Ascending aorta (tissue), 2 donors: ENCODE measurements at regions not wholly inside any gene's neighbourhood (a gene's known extent, or its start where the extent isn't known, plus 50 kb on each side); places are given as distances from the start of the nearest gene placed in this dataset.

ENCODE experiments used
- DNase-seq, 2 donors: peaks; one replicate each; pipeline ENCODE4 v3.0.0-alpha.2; 2019; ENCODE audit warnings: low spot score in 2 of 2
- H3K27ac ChIP-seq, 2 donors: fragments of 200-600 bp; sonication (generic); one replicate each; pipeline ENCODE4 v1.5.1; 2016 to 2017; ENCODE audit warnings: mild to moderate bottlenecking in 1 of 2
- H3K27me3 ChIP-seq: fragments of 200-600 bp; sonication (generic); one replicate; pipeline ENCODE4 v1.5.1; 2017
- H3K36me3 ChIP-seq, 2 donors: fragments of 200-600 bp; sonication (generic); one replicate each; pipeline ENCODE4 v1.5.1; 2016
- H3K4me1 ChIP-seq, 2 donors: fragments of 200-600 bp; sonication (generic); one replicate each; pipeline ENCODE4 v1.5.1; 2016 to 2017; ENCODE audit warnings: mild to moderate bottlenecking in 1 of 2
- H3K4me3 ChIP-seq, 2 donors: fragments of 200-600 bp; sonication (generic); one replicate each; pipeline ENCODE4 v1.5.1; 2016 to 2017; ENCODE audit warnings: mild to moderate bottlenecking in 1 of 2
- H3K9me3 ChIP-seq, 2 donors: fragments of 200-600 bp; sonication (generic); one replicate each; pipeline ENCODE4 v1.5.1; 2016
- intact Hi-C: fragments of 100-400 bp; cut with DNase I; formaldehyde crosslinking; loops from one replicate; pipeline ENCODE4 v1.15.1; 2023
- TF ChIP-seq, protein P1 (sequence below), 3 experiments: fragments of 200-600 bp in 2 of 3; fragments of 450-650 bp in 1 of 3; sonication (generic) in 2 of 3; IDR thresholded peaks; one replicate each; pipeline ENCODE4 v1.5.1; 2016 to 2019; ENCODE audit warnings: antibody characterized with exemption in 3 of 3, mild to moderate bottlenecking in 1 of 3, moderate library complexity in 1 of 3

GRCh38 chr10:28903063-28903462 is 225.7 kb downstream of the BAMBI start:
- intact Hi-C loops: no loop called here
- TF ChIP-seq, protein P1, sequence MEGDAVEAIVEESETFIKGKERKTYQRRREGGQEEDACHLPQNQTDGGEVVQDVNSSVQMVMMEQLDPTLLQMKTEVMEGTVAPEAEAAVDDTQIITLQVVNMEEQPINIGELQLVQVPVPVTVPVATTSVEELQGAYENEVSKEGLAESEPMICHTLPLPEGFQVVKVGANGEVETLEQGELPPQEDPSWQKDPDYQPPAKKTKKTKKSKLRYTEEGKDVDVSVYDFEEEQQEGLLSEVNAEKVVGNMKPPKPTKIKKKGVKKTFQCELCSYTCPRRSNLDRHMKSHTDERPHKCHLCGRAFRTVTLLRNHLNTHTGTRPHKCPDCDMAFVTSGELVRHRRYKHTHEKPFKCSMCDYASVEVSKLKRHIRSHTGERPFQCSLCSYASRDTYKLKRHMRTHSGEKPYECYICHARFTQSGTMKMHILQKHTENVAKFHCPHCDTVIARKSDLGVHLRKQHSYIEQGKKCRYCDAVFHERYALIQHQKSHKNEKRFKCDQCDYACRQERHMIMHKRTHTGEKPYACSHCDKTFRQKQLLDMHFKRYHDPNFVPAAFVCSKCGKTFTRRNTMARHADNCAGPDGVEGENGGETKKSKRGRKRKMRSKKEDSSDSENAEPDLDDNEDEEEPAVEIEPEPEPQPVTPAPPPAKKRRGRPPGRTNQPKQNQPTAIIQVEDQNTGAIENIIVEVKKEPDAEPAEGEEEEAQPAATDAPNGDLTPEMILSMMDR (IDR thresholded peaks at IDR 0.05): no peak
- peaks cover 0 to 22% of the 10 kb centered on the region in 2 donors for H3K4me1 ChIP-seq
- no peak overlapping the region for H3K27ac ChIP-seq
- no peaks in the 10 kb centered on the region for H3K27me3 ChIP-seq
- no peaks in the 10 kb centered on the region for H3K36me3 ChIP-seq
- DNase-seq: no peak
- H3K9me3 ChIP-seq: no peaks in the 10 kb centered on the region
- H3K4me3 ChIP-seq: no peak overlapping the region

DNA sequence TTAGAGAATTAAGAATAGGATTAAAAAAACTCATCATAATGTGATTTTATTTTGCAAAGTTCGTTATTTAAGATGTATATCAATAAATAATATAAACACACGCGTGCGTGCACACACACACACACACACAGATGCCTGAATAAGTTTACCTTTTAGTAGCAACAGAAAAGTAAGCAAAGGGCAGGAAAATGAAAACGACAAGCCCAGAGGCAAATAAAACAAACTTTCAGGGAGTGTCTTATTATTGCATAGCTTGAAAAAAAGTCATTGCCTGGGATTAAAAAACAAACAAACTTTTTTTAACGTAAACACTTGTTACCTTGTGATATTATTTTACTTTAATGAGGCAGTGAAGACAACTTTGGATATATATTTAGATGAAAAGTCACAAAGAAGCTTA is 226.4 kb downstream of the BAMBI start:
- no peaks in the 10 kb centered on the region for H3K36me3 ChIP-seq
- DNase-seq: no peak
- no peaks in the 10 kb centered on the region for H3K27me3 ChIP-seq
- no peak overlapping the region for H3K4me3 ChIP-seq
- H3K27ac ChIP-seq: no peak overlapping the region
- no peaks in the 10 kb centered on the region for H3K9me3 ChIP-seq
- intact Hi-C loops: no loop called here
- TF ChIP-seq, protein P1 (IDR thresholded peaks at IDR 0.05): no peak
- H3K4me1 ChIP-seq: peaks cover 0 to 22% of the 10 kb centered on the region in 2 donors

DNA sequence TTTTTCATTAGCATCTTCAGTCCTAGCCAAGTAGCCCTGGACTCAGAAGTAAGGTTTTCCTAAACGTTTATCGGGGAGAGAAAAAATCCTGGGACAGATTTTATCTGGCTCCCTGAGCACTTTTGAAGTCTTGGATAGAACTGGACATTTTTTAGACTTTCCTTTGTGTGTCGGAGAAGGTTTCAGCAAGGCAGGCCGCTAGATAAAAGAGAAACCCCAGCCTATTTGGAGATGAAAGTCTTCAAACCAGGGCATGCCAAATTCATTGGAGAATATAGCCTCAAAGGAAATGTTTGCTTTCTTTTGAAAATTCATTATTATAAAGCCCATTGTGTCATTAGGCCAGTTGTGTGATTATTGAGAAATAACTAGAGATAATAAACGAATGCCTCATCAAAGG is 228.1 kb downstream of the BAMBI start:
- no peak overlapping the region for H3K4me3 ChIP-seq
- DNase-seq: no peak
- TF ChIP-seq, protein P1 (IDR thresholded peaks at IDR 0.05): no peak
- intact Hi-C loops: loop anchor here (5.0 kb wide), 1 partner anchor 98 kb away; no protein-coding TSS in a partner anchor
- H3K27me3 ChIP-seq: no peaks in the 10 kb centered on the region
- H3K36me3 ChIP-seq: no peaks in the 10 kb centered on the region
- peak overlapping the region; percentile 47 to 53 for H3K27ac ChIP-seq
- H3K9me3 ChIP-seq: no peaks in the 10 kb centered on the region
- H3K4me1 ChIP-seq: peaks cover 2 to 28% of the 10 kb centered on the region in 2 donors

DNA sequence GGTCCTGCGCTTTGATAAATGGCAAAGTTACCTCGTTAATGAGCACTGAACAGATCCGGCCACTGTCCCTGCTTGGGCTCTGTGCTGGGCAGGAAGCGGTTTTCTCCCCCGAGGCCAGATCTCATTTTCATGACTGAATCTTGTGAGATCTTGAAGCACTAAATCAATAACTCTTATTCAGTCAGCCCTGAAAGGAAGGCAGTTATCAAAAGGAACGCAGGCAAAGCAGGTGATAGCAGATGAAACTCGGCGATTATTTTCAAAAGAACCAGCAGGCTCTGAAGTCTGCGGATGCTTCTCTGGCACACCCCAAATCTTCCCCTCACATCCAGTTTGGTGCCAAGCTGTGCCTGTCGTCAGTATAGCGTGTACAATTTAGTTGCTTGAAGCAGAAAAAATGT is 228.7 kb downstream of the BAMBI start:
- H3K9me3 ChIP-seq: no peaks in the 10 kb centered on the region
- H3K4me1 ChIP-seq: peaks cover 5 to 32% of the 10 kb centered on the region in 2 donors
- TF ChIP-seq, protein P1 (IDR thresholded peaks at IDR 0.05): no peak
- DNase-seq: no peak
- intact Hi-C loops: loop anchor here (5.0 kb wide), 1 partner anchor 99 kb away; no protein-coding TSS in a partner anchor
- no peak overlapping the region for H3K4me3 ChIP-seq
- no peaks in the 10 kb centered on the region for H3K27me3 ChIP-seq
- peak overlapping the region; percentile 53 for H3K27ac ChIP-seq
- H3K36me3 ChIP-seq: no peaks in the 10 kb centered on the region

- Histone ChIP-seq H3K27ac (peak overlapping the region; percentile 12 to 53), H3K27me3 (no peaks in the 10 kb centered on the region), H3K36me3 (no peaks in the 10 kb centered on the region), H3K4me1 (peaks cover 5 to 35% of the 10 kb centered on the region in 2 donors), H3K4me3 (no peak overlapping the region), H3K9me3 (no peaks in the 10 kb centered on the region)
- intact Hi-C loops: loop anchor here (5.0 kb wide), 1 partner anchor 99 kb away; no protein-coding TSS in a partner anchor
- DNase-seq: no peak
- TF ChIP-seq, protein P1 (IDR thresholded peaks at IDR 0.05): no peak
Measured at GRCh38 chr10:28906415-28906814, 229.1 kb downstream of the BAMBI start.

- DNase-seq: no peak
- H3K27me3 ChIP-seq: no peaks in the 10 kb centered on the region
- peak overlapping the region; percentile 12 to 53 for H3K27ac ChIP-seq
- intact Hi-C loops: loop anchor here (5.0 kb wide), 1 partner anchor 100 kb away; no protein-coding TSS in a partner anchor
- no peaks in the 10 kb centered on the region for H3K9me3 ChIP-seq
- peaks cover 6 to 40% of the 10 kb centered on the region in 2 donors for H3K4me1 ChIP-seq
- no peak overlapping the region for H3K4me3 ChIP-seq
- H3K36me3 ChIP-seq: no peaks in the 10 kb centered on the region
- TF ChIP-seq, protein P1 (IDR thresholded peaks at IDR 0.05): no peak
Measured at GRCh38 chr10:28906934-28907333, 229.6 kb downstream of the BAMBI start.
